Stimulated activated CD4-positive, alpha-beta T cell treated with anti-CD3 and anti-CD28 coated beads, Interleukin-1b, Interleukin-23, amount 100 ng/mL, for 4 hours (primary cell): ENCODE measurements at regions not wholly inside any gene's neighbourhood (a gene's known extent, or its start where the extent isn't known, plus 50 kb on each side); places are given as distances from the start of the nearest gene placed in this dataset.
A peak's percentile ranks its signal among the peaks of the same experiment; 100 is the strongest.
"Not testable (repeated sequence)": the region's sequence is repeated elsewhere in the genome, so short reads cannot be mapped to it uniquely, and the experiment has no call there.

Experiments
- DNase-seq, 2 donors: peaks; one replicate each; pipeline ENCODE4 v3.0.0-alpha.2; 2020; ENCODE audit warnings: low read depth in 2 of 2

- DNase-seq, result no peak
These were observed 345.8 kb downstream of the VRK1 start for GRCh38 chr14:97143011-97143410.

- no peak for DNase-seq
These were observed 346.3 kb downstream of the VRK1 start for GRCh38 chr14:97143456-97143855.

- not testable (repeated sequence) for DNase-seq
These were observed 350.8 kb downstream of the VRK1 start for GRCh38 chr14:97148021-97148420.

- no peak for DNase-seq
These were observed 352.6 kb downstream of the VRK1 start for GRCh38 chr14:97149775-97150174.

- no peak for DNase-seq
These were observed 356.3 kb downstream of the VRK1 start for GRCh38 chr14:97153527-97153926.

GRCh38 chr14:97155320-97155719, 358.1 kb downstream of the VRK1 start:
- DNase-seq, result no peak

GRCh38 chr14:97155814-97156213, 358.6 kb downstream of the VRK1 start:
- no peak for DNase-seq

- no peak for DNase-seq
These were observed 359.5 kb downstream of the VRK1 start for GRCh38 chr14:97156705-97157104.

- no peak for DNase-seq
These were observed 360.9 kb downstream of the VRK1 start for GRCh38 chr14:97158102-97158501.

GRCh38 chr14:97159124-97159523, 361.9 kb downstream of the VRK1 start:
- DNase-seq, result no peak

GRCh38 chr14:97162621-97163020, 365.4 kb downstream of the VRK1 start:
- DNase-seq, result no peak

GRCh38 chr14:97164021-97164420, 366.8 kb downstream of the VRK1 start:
- no peak for DNase-seq

- DNase-seq, result no peak
These were observed 369.3 kb downstream of the VRK1 start for GRCh38 chr14:97166497-97166896.

- not testable (repeated sequence) for DNase-seq
These were observed 370.4 kb downstream of the VRK1 start for GRCh38 chr14:97167577-97167976.

GRCh38 chr14:97172644-97173043, 375.5 kb downstream of the VRK1 start:
- DNase-seq, result no peak

GRCh38 chr14:97177016-97177415, 379.8 kb downstream of the VRK1 start:
- DNase-seq, result peak in 1 of 2 donors; percentile 30

- DNase-seq, result no peak
These were observed 380.5 kb downstream of the VRK1 start for GRCh38 chr14:97177635-97178034.

- DNase-seq, result no peak
These were observed 381.6 kb downstream of the VRK1 start for GRCh38 chr14:97178781-97179180.

GRCh38 chr14:97179573-97179972, 382.4 kb downstream of the VRK1 start:
- peak in 1 of 2 donors; percentile 12 for DNase-seq

GRCh38 chr14:97180304-97181200, 383.4 kb downstream of the VRK1 start:
- DNase-seq, result peak in 1 of 2 donors; percentile 18

GRCh38 chr14:97185186-97185585, 388.0 kb downstream of the VRK1 start:
- DNase-seq, result peak in 1 of 2 donors; percentile 19

- no peak for DNase-seq
These were observed 390.7 kb downstream of the VRK1 start for GRCh38 chr14:97187916-97188315.

GRCh38 chr14:97196336-97196735, 399.2 kb downstream of the VRK1 start:
- DNase-seq, result no peak

GRCh38 chr14:97198813-97199212, 401.6 kb downstream of the VRK1 start:
- no peak for DNase-seq
